SU-DHL-6 (cell line): ENCODE measurements at regions not wholly inside any gene's neighbourhood (a gene's known extent, or its start where the extent isn't known, plus 50 kb on each side); places are given as distances from the start of the nearest gene placed in this dataset.

Experiments
- CTCF ChIP-seq: fragments of 200-600 bp; sonication (generic); IDR thresholded peaks from one replicate; pipeline ENCODE4 v1.5.1; 2017; ENCODE audit warnings: antibody characterized with exemption, mild to moderate bottlenecking, low read length, moderate library complexity; ENCODE audit not compliant: insufficient read depth, poor library complexity, severe bottlenecking
- EZH2phosphoT487 ChIP-seq: fragments of 200-600 bp; sonication (generic), shearing (Covaris generic); conservative IDR thresholded peaks from 2 replicates; pipeline ENCODE4 v1.6.1; 2018; ENCODE audit warnings: mild to moderate bottlenecking, antibody characterized with exemption, low read length, moderate library complexity, mixed read lengths

GRCh38 chr12:116448165-116448739, 110.9 kb upstream of the MAP1LC3B2 start:
- TF ChIP-seq CTCF = no peak
- TF ChIP-seq EZH2phosphoT487 = no peak
